HFF-Myc (cell line): ENCODE measurements at regions not wholly inside any gene's neighbourhood (a gene's known extent, or its start where the extent isn't known, plus 50 kb on each side); places are given as distances from the start of the nearest gene placed in this dataset.

Experiments
- DNase-seq: peaks from one replicate; pipeline ENCODE4 v3.0.0-alpha.2; 2011; ENCODE audit warnings: low read depth; ENCODE audit errors: extremely low read depth
- H3K4me3 ChIP-seq: replicated peaks from 2 replicates; pipeline ENCODE4 v1.5.1; 2011; ENCODE audit warnings: low read depth, mild to moderate bottlenecking, control low read depth, low read length
- TF ChIP-seq, protein P1 (sequence below): IDR thresholded peaks from 2 replicates; pipeline ENCODE4 v1.5.1; 2012; ENCODE audit warnings: mild to moderate bottlenecking, low read depth, low read length, control low read depth; ENCODE audit errors: missing control alignments

- TF ChIP-seq, protein P1, sequence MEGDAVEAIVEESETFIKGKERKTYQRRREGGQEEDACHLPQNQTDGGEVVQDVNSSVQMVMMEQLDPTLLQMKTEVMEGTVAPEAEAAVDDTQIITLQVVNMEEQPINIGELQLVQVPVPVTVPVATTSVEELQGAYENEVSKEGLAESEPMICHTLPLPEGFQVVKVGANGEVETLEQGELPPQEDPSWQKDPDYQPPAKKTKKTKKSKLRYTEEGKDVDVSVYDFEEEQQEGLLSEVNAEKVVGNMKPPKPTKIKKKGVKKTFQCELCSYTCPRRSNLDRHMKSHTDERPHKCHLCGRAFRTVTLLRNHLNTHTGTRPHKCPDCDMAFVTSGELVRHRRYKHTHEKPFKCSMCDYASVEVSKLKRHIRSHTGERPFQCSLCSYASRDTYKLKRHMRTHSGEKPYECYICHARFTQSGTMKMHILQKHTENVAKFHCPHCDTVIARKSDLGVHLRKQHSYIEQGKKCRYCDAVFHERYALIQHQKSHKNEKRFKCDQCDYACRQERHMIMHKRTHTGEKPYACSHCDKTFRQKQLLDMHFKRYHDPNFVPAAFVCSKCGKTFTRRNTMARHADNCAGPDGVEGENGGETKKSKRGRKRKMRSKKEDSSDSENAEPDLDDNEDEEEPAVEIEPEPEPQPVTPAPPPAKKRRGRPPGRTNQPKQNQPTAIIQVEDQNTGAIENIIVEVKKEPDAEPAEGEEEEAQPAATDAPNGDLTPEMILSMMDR = no peak
- no peak for DNase-seq
- H3K4me3 ChIP-seq = no peak overlapping the region
These were observed 316.7 kb downstream of the CHL1 start for GRCh38 chr3:513301-513700.

DNA sequence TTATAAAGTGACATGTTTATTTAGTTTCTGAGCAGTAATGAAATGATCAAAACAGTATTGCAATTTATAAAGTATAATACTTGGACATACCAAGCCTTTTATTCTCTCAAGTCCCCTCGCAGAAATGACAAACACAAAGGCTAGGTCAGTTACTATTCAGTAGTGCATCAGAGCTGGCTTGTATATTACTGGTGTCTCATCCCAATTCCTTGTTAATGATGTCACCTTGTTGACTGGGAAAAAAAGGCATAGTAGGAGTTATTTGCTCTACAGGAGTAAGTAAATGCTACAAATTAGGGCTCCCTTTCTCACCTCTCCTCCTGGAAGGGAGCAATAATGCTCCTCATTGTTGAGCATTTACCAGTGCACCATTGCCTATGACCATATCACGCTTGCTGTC, 317.6 kb downstream of the CHL1 start:
- H3K4me3 ChIP-seq = no peak overlapping the region
- no peak for DNase-seq
- TF ChIP-seq, protein P1 = no peak

- no peak for DNase-seq
- TF ChIP-seq, protein P1 = no peak
- H3K4me3 ChIP-seq = no peak overlapping the region
These were observed 322.5 kb downstream of the CHL1 start for GRCh38 chr3:519026-519425.

GRCh38 chr3:522888-523287, 326.3 kb downstream of the CHL1 start:
- TF ChIP-seq, protein P1 = no peak

GRCh38 chr3:525415-525814, 328.9 kb downstream of the CHL1 start:
- DNase-seq = no peak
- TF ChIP-seq, protein P1 = no peak
- H3K4me3 ChIP-seq = no peak overlapping the region

More at GRCh38 chr3:522888-523287, 326.3 kb downstream of the CHL1 start:
- no peak for DNase-seq
- no peak overlapping the region for H3K4me3 ChIP-seq

- no peak for DNase-seq
- TF ChIP-seq, protein P1 = no peak
- no peak overlapping the region for H3K4me3 ChIP-seq
These were observed 339.2 kb downstream of the CHL1 start for GRCh38 chr3:535566-536416.

GRCh38 chr3:536417-536813, 339.9 kb downstream of the CHL1 start:
- DNase-seq = no peak
- H3K4me3 ChIP-seq = no peak overlapping the region

More at GRCh38 chr3:536417-536813, 339.9 kb downstream of the CHL1 start:
- TF ChIP-seq, protein P1 = no peak
